Vagina (tissue), 2 donors: ENCODE measurements at regions not wholly inside any gene's neighbourhood (a gene's known extent, or its start where the extent isn't known, plus 50 kb on each side); places are given as distances from the start of the nearest gene placed in this dataset.

Experiments used
- CTCF ChIP-seq, 3 experiments: fragments of 450-650 bp in 2 of 3; fragments of 200-600 bp in 1 of 3; sonication (generic) in 1 of 3; IDR thresholded peaks; one replicate each; pipeline ENCODE4 v1.5.1; 2017 to 2019; ENCODE audit warnings: antibody characterized with exemption in 3 of 3, mild to moderate bottlenecking in 2 of 3, moderate library complexity in 2 of 3
- POLR2A ChIP-seq, 2 donors: fragments of 450-650 bp; IDR thresholded peaks; one replicate each; pipeline ENCODE4 v1.6.1; 2017; ENCODE audit warnings: antibody characterized with exemption in 2 of 2, mild to moderate bottlenecking in 2 of 2, moderate library complexity in 2 of 2

DNA sequence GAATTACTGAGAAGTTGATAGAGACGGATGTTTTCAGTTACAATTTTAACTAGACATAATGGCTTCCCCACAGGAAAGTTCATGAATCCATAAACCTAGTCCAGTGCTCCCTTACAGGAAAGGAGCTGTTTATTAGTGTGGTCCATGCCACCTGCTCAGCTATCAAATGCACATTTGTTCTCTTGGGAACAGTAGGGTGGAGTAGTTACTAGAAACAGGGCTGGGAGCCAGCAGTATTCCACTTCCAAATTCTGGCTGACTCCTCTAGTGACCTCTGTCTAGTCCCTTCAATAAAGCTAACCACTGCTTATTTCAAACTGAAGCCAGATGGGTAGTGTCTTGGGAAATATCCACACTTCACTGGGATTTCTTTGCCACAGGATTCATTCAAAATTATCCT, 88.4 kb upstream of the TLL1 start:
- TF ChIP-seq CTCF (IDR thresholded peaks at IDR 0.05) (no peak), POLR2A (IDR thresholded peaks at IDR 0.05) (no peak)
